Occipital lobe (tissue), 1 donor: ENCODE measurements at regions not wholly inside any gene's neighbourhood (a gene's known extent, or its start where the extent isn't known, plus 50 kb on each side); places are given as distances from the start of the nearest gene placed in this dataset.
"Not testable (repeated sequence)": the region's sequence is repeated elsewhere in the genome, so short reads cannot be mapped to it uniquely, and the experiment has no call there.

ENCODE experiments used
- DNase-seq: peaks from one replicate; lab custom pipeline; 2025; lab: John Stamatoyannopoulos, UW

- DNase-seq = no peak
Measured at GRCh38 chr2:200172944-200173581, 133.4 kb upstream of the SPATS2L start.

GRCh38 chr2:200173691-200174090 is 132.8 kb upstream of the SPATS2L start:
- no peak for DNase-seq

GRCh38 chr2:200174433-200175216 is 131.9 kb upstream of the SPATS2L start:
- no peak for DNase-seq

GRCh38 chr2:200177971-200178911 is 128.3 kb upstream of the SPATS2L start:
- DNase-seq = peak; percentile 82

- DNase-seq = no peak
Measured at GRCh38 chr2:200179151-200179550, 127.3 kb upstream of the SPATS2L start.

GRCh38 chr2:200180943-200181342 is 125.5 kb upstream of the SPATS2L start:
- DNase-seq = no peak

- DNase-seq = no peak
Measured at GRCh38 chr2:200181755-200182154, 124.7 kb upstream of the SPATS2L start.

- DNase-seq = no peak
Measured at GRCh38 chr2:200184748-200185627, 121.5 kb upstream of the SPATS2L start.

GRCh38 chr2:200185628-200186000 is 120.9 kb upstream of the SPATS2L start:
- no peak for DNase-seq

GRCh38 chr2:200186002-200186401 is 120.5 kb upstream of the SPATS2L start:
- DNase-seq = no peak

- no peak for DNase-seq
Measured at GRCh38 chr2:200188876-200189275, 117.6 kb upstream of the SPATS2L start.

GRCh38 chr2:200189964-200190363 is 116.5 kb upstream of the SPATS2L start:
- no peak for DNase-seq

- DNase-seq = no peak
Measured at GRCh38 chr2:200193331-200193730, 113.2 kb upstream of the SPATS2L start.

- no peak for DNase-seq
Measured at GRCh38 chr2:200193791-200194190, 112.7 kb upstream of the SPATS2L start.

GRCh38 chr2:200194746-200195145 is 111.7 kb upstream of the SPATS2L start:
- DNase-seq = no peak

GRCh38 chr2:200199005-200199404 is 107.5 kb upstream of the SPATS2L start:
- DNase-seq = no peak

- no peak for DNase-seq
Measured at GRCh38 chr2:200199576-200200263, 106.8 kb upstream of the SPATS2L start.

- not testable (repeated sequence) for DNase-seq
Measured at GRCh38 chr2:200201839-200202238, 104.7 kb upstream of the SPATS2L start.

GRCh38 chr2:200203381-200203827 is 103.1 kb upstream of the SPATS2L start:
- DNase-seq = no peak

- DNase-seq = no peak
Measured at GRCh38 chr2:200208041-200208440, 98.5 kb upstream of the SPATS2L start.
